Epithelial cell of prostate (primary cell): ENCODE measurements at regions not wholly inside any gene's neighbourhood (a gene's known extent, or its start where the extent isn't known, plus 50 kb on each side); places are given as distances from the start of the nearest gene placed in this dataset.
"Not testable (repeated sequence)": the region's sequence is repeated elsewhere in the genome, so short reads cannot be mapped to it uniquely, and the experiment has no call there.

Experiments used
- DNase-seq: peaks from one replicate; pipeline ENCODE4 v3.0.0-alpha.2; 2011; ENCODE audit warnings: low read depth, low spot score
- H3K27ac ChIP-seq: fragments of 450-650 bp; 2 replicates; pipeline ENCODE4 v1.5.1; 2017; ENCODE audit warnings: mild to moderate bottlenecking

DNA sequence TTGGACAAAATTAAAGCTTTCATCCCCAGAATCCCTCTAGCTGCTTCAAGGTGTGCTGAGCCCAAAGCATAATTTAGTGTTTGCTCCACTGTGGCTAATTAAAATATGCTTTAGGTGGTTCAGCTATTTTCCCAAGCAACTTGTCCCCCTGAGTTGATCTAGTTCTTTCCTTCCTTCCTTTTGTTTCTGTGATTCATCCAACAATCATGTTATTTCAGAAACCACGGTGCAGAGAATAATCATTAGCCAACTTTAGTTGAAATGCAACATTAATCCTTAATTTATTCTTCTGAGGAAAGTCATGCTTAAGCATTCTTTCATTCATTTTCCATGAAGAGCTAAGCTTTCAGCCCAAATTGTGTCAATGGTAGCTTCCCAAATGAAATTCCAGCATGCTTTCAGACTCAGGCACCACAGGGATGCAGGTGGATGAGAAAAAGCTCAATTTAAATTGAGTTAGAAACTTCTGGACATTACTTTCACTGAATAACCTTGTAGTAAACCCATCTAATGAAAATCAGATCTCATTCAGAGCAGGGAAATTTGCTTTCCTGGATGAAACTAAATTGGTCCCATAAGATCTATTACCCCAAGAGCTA is 209.0 kb upstream of the NT5E start:
- no peak for DNase-seq

DNA sequence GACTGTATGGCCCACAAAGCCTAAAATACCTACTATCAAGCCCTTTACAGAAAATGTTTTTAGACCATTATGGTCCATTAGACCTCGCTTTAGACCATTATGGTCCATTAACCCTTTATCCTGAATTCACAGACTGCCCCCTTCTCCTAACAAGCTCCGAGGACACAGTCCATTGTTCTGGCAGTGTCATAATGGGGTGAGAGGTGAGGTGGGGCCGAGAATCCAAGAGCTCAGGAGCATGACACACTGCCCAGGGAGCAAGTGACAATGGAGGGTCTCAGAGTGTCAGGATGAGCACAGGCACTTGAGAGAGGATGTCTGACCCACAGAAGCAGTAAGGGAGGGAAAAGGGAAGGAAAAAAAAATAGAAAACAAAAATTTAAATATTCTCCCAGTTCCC is 212.4 kb upstream of the NT5E start:
- no peak overlapping the region for H3K27ac ChIP-seq
- DNase-seq, result no peak

More for the DNA sequence above, 209.0 kb upstream of the NT5E start:
- H3K27ac ChIP-seq, result no peak overlapping the region

DNA sequence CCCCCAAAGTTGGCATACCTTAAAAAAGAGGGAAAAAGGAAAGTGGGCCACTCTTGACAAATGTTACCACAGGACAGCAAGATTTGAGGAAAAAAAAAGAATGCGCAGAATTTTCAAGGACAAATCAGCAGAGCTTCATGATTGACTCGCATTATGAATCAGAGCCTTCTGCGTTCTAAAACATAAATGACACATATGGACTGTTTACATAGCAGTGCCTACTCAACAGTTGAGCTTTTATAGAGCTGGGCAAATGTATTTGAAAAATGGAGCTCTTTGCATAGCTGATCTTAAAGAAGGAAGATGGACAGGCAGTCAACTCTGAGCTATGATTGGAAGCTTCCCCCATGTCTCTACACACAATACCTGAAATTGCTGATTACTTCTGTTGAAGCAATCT is 213.2 kb upstream of the NT5E start:
- H3K27ac ChIP-seq, result no peak overlapping the region
- DNase-seq, result no peak

DNA sequence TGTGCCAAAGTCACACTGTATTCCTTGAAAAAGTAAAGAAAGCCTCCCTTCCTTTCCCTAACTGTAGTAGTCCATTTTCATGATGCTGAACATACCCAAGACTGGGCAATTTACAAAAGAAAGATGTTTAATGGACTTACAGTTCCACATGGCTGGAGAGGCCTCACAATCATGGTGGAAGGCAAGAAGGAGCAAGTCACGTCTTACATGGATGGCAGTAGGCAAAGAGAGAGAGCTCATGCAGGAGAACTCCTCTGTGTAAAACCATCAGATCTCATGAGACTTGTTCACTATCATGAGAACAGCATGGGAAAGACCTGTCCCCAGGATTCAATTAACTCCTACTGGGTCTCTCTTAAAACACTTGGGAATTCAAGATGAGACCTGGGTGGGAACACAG is 222.5 kb upstream of the NT5E start:
- DNase-seq, H3K27ac ChIP-seq: not testable (repeated sequence)

DNA sequence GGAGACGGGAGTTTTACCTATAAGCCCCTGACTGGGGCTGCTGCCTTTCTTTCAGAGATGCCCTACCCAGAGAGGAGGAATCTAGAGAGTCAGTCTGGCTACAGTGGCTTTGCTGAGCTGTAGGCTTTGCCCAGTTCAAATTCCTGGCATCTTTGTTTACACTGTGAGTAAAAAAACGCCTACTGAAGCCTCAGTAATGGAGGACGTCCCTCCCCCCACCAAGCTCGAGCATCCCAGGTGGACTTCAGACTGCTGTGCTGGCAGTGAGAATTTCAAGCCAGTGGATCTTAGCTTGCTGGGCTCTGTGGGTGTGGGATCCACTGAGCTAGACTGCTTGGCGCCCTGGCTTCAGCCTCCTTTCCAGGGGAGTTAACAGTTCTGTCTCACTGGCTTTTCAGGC is 237.1 kb upstream of the NT5E start:
- not testable (repeated sequence) for DNase-seq, H3K27ac ChIP-seq

DNA sequence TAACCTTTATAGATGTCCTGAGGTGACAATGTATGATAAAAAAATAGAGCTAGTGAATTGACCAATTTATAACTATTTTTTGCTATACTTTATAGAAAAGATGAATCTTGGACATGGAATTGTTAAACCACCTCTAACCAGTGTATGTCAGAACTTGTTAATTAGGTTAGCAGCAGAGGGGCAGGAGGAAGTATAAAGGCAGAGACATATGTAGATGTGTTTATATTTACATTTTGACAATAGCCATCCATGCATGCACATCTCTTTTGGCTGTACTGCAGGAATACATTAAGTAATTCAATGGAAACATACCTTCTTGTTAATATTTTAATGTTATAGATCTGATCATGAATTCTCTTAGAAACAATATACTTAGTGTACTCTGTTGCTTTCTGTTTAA is 254.6 kb upstream of the NT5E start:
- no peak for DNase-seq
- no peak overlapping the region for H3K27ac ChIP-seq

DNA sequence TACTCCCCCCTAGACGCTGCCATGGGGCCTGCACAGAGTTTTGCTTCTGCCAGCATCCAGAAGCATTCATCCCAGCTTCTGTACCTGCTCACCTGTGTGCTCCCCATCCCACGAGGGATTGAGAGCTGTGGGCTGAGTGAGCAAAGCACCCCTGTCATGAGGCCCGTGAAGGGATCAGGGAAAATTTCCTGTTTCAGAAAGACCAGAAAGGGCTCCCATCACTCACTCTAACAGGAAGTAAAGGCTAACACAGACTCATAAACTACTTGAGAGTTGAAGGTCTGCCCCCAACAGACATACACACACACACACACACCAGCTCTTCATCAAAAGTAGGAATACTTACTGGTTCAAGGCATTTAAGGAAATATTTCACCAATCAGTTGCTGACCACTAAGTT is 256.5 kb upstream of the NT5E start:
- H3K27ac ChIP-seq, result no peak overlapping the region
- DNase-seq, result no peak

DNA sequence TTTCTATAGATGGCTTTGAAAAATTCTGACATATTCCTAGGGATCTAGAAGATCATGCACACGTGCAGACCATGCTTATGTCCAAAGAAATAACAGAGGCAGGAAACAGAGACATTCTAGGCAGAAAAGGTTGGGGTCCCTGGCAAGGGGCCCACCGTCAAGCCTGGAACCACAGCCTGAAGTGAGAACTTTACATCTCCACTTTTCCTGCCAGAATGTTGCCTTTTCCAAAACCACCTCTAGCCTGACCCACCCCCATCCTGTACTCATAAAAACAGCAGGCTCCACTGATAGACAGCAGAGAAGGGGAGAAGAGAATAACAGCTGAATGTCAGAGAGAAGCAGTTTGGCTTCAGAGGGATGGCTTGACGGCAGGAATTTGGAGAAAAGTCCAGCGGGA is 257.3 kb upstream of the NT5E start:
- H3K27ac ChIP-seq, result no peak overlapping the region
- no peak for DNase-seq

DNA sequence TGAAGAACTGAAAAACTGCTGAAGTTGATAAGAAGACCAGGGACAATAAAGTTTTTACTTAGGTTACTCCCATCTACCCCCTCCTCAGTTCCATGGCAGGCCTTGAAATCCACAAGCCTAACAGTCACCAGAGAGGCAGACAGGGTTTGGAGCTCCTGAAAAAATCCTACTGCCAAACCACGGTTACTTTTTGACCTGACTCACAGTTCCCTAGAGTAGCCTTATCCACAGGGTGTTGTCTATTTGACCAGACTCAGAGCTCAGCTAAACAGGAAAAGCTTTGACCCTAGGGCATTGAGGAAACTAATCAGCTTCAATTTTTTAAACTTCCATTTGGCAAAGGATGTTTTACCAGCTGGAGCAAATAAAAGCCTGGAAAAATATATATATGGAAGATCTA is 257.7 kb upstream of the NT5E start:
- no peak for DNase-seq
- no peak overlapping the region for H3K27ac ChIP-seq

DNA sequence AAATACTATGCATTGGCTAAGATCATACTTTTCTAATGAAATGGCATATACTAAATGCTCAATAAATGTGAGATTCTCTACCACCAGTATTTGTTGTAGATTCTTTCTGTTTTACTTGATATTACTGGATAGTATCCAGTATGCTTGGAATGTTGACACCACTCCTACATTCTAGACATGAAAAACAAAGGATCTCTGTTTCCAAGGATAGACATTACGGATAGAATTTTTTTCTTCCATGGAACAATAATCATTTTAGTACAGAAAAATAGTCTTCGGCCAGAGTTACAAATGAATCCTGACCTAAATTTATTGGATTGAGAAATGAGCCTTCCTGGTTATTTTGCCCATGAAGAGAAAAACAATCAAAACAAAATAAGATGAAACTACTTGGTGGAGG is 258.2 kb upstream of the NT5E start:
- no peak for DNase-seq
- H3K27ac ChIP-seq, result no peak overlapping the region

DNA sequence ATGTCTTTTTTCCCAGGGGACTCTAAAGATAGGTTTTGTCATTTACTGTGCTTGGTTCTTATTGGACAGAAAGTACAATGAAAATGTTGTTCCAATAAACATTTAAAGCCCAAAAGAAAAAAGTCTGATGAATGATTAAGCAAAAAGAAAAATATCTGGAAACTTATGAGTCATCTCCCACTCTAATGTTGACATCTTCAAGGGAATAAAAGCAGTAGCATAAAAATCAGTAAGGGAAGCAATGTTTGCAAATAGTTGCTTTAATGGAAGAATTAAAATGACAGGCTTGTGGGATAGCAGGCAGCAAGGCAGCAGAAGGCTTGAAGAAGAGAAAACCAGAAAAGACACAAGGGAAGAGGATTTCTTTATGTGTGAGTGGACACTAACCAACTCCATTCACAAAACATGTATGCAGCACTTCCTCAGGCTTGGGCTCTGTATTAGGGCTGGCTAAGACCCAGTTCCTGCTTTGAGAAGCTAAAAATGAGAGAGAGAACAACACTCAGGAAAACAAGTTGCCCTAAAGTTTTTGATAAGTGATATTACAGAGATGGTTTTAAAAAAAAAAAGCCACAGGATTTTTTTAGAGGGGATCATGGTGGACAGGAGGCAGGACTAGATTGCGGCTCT is 263.2 kb upstream of the NT5E start:
- DNase-seq, result no peak
- H3K27ac ChIP-seq, result no peak overlapping the region

DNA sequence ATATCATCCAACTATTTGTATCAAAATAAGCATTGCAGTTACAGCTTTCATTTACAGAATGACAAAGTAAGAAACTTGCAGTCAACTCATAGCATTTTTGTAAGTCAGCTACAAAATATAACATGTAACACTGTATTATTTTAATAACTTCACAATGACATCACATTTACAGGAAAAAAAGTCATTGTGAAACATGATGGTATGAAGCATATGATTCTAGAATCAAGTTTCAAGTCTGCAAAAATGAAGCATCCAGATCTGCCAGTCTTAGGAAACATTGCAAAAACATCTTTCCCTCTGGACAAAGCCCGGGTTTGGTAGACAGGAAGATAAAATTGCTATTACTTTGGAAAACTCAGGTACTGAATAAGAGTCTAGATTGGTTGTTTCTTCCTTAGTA is 263.9 kb upstream of the NT5E start:
- DNase-seq, result no peak
- H3K27ac ChIP-seq, result no peak overlapping the region

DNA sequence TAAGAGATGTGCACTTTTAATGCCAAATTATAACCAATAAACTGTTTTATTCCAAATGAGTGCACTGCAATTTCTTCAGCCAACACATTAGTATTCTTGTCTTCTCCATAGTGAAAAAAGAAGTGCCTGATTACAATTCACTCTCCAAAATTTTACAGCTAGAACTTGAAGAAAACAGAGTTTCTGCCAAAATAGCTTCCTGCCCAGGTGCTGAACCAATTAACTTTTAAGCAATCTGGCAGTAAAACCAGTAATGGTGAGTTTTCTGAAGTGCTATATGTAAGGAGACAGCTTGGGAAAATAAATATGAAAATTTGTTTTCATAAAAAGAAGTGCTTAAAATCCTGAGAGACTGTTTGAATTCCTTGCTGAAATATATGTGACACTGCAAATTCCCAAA is 266.0 kb upstream of the NT5E start:
- no peak overlapping the region for H3K27ac ChIP-seq
- no peak for DNase-seq

DNA sequence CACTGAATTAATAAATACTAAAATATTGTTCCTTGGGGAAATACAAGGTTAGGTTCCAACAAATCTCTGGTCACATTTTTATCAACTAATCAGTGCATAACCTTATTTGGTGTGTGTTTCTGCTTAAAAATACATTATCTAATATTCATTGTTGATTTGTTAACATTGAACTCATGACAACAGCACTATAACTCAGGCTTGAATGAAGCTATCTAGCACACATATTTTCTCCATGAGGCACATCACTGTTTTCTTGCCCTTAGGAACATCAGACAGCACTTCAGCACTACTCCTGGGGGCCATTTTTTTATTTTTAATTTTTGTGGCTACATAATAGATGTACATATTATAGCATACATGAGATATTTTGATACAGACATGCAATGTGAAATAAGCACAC is 277.2 kb upstream of the NT5E start:
- DNase-seq, result no peak
- H3K27ac ChIP-seq, result no peak overlapping the region

DNA sequence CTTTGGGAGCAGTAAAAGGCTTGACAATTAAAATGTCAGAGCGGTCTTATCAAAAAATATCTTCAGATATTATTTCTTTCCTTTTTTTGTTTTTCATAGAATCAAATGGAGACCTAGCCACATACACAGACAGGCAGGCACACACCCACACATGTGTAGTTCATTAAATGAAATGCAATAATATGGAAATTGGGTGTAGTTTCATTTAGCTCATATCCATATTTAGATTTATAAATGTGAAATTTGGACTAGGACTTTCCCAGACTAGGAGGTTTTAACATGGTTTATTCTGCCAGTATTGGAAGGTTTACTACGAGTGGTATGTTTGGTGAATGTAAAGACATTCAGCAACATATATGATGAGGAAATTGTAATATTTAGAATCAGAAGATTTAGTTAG is 277.7 kb upstream of the NT5E start:
- no peak for DNase-seq
- no peak overlapping the region for H3K27ac ChIP-seq

DNA sequence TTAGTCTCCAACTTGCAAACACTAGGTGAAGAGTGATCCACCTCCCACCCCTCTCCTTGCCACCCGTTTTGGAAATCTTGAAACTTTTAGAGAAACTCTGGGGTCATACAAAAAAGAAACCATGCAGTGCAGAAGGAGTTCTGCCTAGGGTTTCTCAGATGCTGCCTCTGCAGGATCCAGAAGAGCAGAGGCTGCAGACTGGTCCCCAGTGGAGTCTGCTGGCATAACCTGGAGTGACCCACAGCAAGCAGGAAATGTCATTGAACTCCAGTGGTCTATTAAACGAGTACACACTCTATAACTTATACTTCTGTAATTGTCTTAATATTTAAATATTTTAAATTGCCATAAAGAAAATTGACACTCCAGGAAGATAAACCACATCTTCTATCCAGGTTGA is 280.7 kb upstream of the NT5E start:
- DNase-seq, result no peak
- H3K27ac ChIP-seq, result no peak overlapping the region

DNA sequence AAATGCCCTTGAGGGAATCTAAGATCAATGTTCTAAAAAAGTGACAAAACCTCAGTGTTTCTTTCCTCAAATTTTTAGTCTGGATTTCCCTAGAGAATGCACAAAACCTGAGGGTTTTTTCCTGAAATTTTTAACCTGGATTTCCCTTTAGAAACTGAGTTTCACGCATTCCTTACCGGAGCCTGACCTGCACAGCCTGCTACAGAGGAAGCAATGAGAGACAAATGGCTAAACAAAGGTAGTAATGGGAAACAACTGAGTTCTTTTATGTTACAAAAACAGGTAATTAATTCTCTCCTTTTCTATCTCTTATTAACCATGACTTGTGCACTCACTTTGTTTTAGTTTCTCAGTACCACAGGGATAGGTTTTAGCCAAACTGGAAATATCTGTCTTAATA is 281.7 kb upstream of the NT5E start:
- H3K27ac ChIP-seq, result no peak overlapping the region
- no peak for DNase-seq

DNA sequence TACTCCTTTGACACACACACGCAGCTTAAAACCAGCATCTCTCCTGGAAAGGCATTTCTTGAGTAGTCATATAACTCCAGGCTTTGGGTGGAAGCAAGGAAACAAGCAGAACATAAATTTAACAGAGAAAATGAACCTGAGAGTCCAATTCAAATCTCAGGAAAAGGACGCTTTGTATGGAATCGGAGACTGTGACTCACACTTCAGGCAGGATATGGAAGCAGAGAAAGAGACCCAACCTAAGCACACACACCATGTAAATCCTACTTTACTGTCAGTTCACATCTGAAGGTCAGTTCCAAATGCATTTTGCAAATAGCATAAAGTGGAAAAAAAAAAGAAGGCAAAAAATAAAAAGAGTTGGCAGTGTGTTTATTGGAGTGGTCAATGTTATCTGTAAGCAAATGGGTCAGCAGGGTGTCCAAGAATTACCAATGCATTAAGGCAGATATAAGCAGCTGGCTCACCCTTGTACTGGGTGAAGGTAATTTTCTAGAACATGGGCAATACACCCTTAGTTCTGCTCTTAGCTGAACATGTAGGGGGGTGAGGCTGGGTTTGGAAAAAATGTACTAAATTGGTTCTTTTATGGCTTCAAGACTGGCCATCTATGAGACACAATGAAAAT is 283.7 kb upstream of the NT5E start:
- no peak overlapping the region for H3K27ac ChIP-seq
- no peak for DNase-seq

DNA sequence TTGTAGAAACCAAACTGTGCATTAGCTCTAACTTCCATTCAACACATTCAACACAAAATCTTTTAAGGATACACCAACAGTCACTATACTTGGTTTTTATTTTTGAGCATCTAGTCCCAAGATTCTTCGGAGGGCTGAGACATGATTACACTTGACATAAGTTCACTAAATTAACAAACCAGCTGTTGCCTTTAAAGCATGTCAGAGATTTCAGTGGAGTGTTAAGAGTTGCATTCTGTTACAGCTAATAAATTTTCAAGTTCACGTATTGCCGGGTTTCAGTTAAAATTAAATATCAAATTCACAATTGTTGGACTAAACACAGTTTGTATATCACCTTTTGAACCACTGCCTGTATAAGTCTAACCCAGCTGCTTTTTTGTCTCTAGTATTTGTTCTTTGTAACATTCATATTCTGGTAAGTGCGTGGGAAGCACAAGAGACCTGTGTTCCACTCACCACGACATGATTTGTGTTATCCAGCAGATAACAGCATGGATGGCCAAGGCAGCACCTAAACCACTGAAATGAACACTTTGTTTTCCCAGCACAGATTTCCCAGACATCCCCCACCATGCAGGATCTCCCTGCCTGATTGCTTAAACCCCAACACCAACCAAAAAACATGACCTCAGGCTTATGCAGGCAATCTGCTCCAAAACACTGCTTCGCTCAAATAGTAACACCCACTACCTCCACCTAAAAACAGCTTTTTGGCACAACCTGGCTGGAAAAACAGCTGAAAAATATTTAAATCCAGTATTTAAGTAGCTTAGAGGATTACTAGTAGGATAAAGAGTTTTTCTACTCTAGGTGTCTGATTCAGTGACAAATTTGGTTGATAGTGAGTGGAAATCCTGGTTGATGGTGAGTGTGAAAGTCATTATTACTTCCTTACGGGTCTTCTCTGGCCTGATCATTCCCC is 286.5 kb upstream of the NT5E start:
- no peak overlapping the region for H3K27ac ChIP-seq
- DNase-seq, result no peak

DNA sequence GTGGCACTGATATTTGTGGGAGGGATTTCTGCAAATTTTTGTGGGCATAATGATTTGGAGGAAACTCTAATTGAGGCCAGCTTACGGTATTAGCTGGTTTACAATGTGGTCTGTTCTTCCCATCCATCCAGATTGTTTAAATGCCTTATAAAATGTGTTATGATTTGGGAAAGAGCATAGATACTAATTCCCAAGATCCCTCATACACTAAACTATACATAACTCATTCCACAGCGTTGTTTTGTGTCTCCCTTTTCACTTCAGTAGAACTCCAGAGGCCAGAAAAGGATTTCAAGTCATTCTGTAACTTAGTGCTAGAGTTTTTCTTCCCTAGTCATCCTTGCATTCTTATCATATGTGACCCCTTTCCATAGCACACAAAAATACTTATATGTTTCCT is 292.6 kb upstream of the NT5E start:
- DNase-seq, result no peak
- H3K27ac ChIP-seq, result no peak overlapping the region

DNA sequence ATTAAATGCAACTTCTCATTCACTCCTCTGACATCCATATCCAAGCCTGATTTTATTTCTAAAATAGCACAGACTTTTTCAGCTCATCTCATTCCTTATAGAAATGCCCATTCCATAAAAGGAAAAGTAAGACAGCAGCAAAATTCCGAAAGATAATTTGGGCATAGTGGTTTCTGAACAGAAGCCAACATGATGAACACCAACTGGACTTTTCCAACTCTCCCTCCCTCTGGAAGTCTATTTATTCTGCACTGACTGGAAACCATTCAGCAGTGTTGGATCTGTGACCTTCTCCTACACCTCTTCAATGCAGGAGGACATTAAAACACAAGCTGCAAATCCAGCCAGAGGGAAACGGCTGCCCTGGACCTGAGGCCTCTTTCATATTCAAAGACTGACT is 306.2 kb upstream of the NT5E start:
- no peak for DNase-seq
- no peak overlapping the region for H3K27ac ChIP-seq
